Medulla oblongata (tissue), 1 donor: ENCODE measurements at regions not wholly inside any gene's neighbourhood (a gene's known extent, or its start where the extent isn't known, plus 50 kb on each side); places are given as distances from the start of the nearest gene placed in this dataset.

Source experiments
- DNase-seq: peaks from one replicate; pipeline ENCODE4 v3.0.0-alpha.2; 2015; ENCODE audit errors: extremely low spot score

- DNase-seq, result no peak
These were observed 92.7 kb upstream of the GPR26 start for GRCh38 chr10:123573236-123574108.

GRCh38 chr10:123574109-123574698, 92.0 kb upstream of the GPR26 start:
- DNase-seq, result no peak

GRCh38 chr10:123575105-123575504, 91.0 kb upstream of the GPR26 start:
- no peak for DNase-seq

- DNase-seq, result no peak
These were observed 89.4 kb upstream of the GPR26 start for GRCh38 chr10:123576706-123577105.

- no peak for DNase-seq
These were observed 88.2 kb upstream of the GPR26 start for GRCh38 chr10:123577921-123578461.

- DNase-seq, result no peak
These were observed 87.4 kb upstream of the GPR26 start for GRCh38 chr10:123578721-123579120.

GRCh38 chr10:123579675-123580074, 86.5 kb upstream of the GPR26 start:
- no peak for DNase-seq

GRCh38 chr10:123580426-123580825, 85.7 kb upstream of the GPR26 start:
- DNase-seq, result no peak

- DNase-seq, result no peak
These were observed 84.5 kb upstream of the GPR26 start for GRCh38 chr10:123581656-123582055.

- DNase-seq, result peak; percentile 89
These were observed 83.8 kb upstream of the GPR26 start for GRCh38 chr10:123582084-123582989.

GRCh38 chr10:123583639-123584418, 82.3 kb upstream of the GPR26 start:
- peak; percentile 89 for DNase-seq

- no peak for DNase-seq
These were observed 81.8 kb upstream of the GPR26 start for GRCh38 chr10:123584419-123584775.

GRCh38 chr10:123585477-123586445, 80.4 kb upstream of the GPR26 start:
- peak; percentile 9 for DNase-seq

GRCh38 chr10:123587110-123587509, 79.0 kb upstream of the GPR26 start:
- DNase-seq, result no peak

GRCh38 chr10:123588386-123588914, 77.7 kb upstream of the GPR26 start:
- no peak for DNase-seq

GRCh38 chr10:123595661-123596060, 70.5 kb upstream of the GPR26 start:
- no peak for DNase-seq

GRCh38 chr10:123597676-123598075, 68.5 kb upstream of the GPR26 start:
- no peak for DNase-seq

- no peak for DNase-seq
These were observed 66.7 kb upstream of the GPR26 start for GRCh38 chr10:123599366-123599849.

GRCh38 chr10:123600177-123600576, 66.0 kb upstream of the GPR26 start:
- no peak for DNase-seq

- DNase-seq, result no peak
These were observed 63.0 kb upstream of the GPR26 start for GRCh38 chr10:123603130-123603529.
